Left lung (tissue), 4 donors: ENCODE measurements at regions not wholly inside any gene's neighbourhood (a gene's known extent, or its start where the extent isn't known, plus 50 kb on each side); places are given as distances from the start of the nearest gene placed in this dataset.

Experiments
- ATAC-seq: fragments of 200-7000 bp; cut with Tn5 transposase; one replicate; pipeline ENCODE4 v1.9.1; 2020; ENCODE audit warnings: moderate library complexity
- DNase-seq, 4 donors: peaks; one replicate each; pipeline ENCODE4 v3.0.0-alpha.2; 2013 to 2020
- H3K27ac ChIP-seq, 2 donors: fragments of 200-600 bp; sonication (generic) in 1 of 2; one replicate each; pipeline versions ENCODE4 v1.5.0 to v1.8.0; 2020 to 2021
- H3K27me3 ChIP-seq, 2 donors: fragments of 200-600 bp; sonication (generic) in 1 of 2; one replicate each; pipeline versions ENCODE4 v1.5.0 to v1.8.0; 2020 to 2021
- H3K36me3 ChIP-seq, 2 donors: fragments of 200-600 bp; sonication (generic) in 1 of 2; one replicate each; pipeline versions ENCODE4 v1.5.0 to v1.8.0; 2020 to 2021
- H3K4me1 ChIP-seq, 2 donors: fragments of 200-600 bp; one replicate each; pipeline ENCODE4 v1.8.0; 2021
- H3K4me3 ChIP-seq, 2 donors: fragments of 200-600 bp; sonication (generic) in 1 of 2; one replicate each; pipeline versions ENCODE4 v1.5.0 to v1.8.0; 2020 to 2021; ENCODE audit warnings: mild to moderate bottlenecking in 1 of 2
- H3K9me3 ChIP-seq, 2 donors: fragments of 200-600 bp; sonication (generic) in 1 of 2; one replicate each; pipeline versions ENCODE4 v1.5.0 to v1.8.0; 2020 to 2021
- intact Hi-C, 2 donors: fragments of 100-400 bp; cut with DNase I; formaldehyde crosslinking; loops; one replicate each; pipeline versions ENCODE4 v1.11.2 to v1.14.2; 2022
- TF ChIP-seq, protein P1 (sequence below), 2 donors: fragments of 200-600 bp; sonication (generic) in 1 of 2; IDR thresholded peaks; one replicate each; pipeline versions ENCODE4 v1.5.0 to v1.8.0; 2021; ENCODE audit warnings: antibody characterized with exemption in 2 of 2
- donor health status: DM: no; HTN: yes; CAD: no.
- donor health status: DM: no; HTN: no; CAD: no.

DNA sequence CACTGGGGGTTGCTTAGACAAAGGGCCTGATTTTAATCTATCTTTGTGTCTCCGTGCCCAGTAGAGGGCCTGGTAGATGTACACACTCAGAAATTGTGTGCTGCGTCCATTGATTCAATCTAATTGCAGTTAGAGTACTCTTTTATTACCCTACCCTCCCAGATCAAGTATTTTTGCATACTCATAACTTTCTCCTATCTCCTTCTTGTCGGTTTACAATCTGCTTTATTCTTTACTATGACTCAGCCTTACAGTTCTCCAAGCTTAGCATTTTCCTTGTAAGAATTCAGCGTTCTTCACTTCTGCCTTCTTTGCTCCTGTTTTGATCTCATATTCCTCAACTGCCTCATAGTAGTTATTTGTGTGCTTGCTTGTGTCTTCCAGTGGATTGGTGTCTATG is 124.5 kb upstream of the ARRDC4 start:
- TF ChIP-seq, protein P1, sequence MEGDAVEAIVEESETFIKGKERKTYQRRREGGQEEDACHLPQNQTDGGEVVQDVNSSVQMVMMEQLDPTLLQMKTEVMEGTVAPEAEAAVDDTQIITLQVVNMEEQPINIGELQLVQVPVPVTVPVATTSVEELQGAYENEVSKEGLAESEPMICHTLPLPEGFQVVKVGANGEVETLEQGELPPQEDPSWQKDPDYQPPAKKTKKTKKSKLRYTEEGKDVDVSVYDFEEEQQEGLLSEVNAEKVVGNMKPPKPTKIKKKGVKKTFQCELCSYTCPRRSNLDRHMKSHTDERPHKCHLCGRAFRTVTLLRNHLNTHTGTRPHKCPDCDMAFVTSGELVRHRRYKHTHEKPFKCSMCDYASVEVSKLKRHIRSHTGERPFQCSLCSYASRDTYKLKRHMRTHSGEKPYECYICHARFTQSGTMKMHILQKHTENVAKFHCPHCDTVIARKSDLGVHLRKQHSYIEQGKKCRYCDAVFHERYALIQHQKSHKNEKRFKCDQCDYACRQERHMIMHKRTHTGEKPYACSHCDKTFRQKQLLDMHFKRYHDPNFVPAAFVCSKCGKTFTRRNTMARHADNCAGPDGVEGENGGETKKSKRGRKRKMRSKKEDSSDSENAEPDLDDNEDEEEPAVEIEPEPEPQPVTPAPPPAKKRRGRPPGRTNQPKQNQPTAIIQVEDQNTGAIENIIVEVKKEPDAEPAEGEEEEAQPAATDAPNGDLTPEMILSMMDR (IDR thresholded peaks at IDR 0.05): no peak
- Histone ChIP-seq H3K4me3 (no peak overlapping the region), H3K36me3 (no peaks in the 10 kb centered on the region), H3K9me3 (peaks cover 0 to 12% of the 10 kb centered on the region in 2 donors), H3K27me3 (no peaks in the 10 kb centered on the region), H3K4me1 (no peaks in the 10 kb centered on the region), H3K27ac (no peak overlapping the region)
- no peak for DNase-seq
- intact Hi-C loops: no loop called here
- ATAC-seq: no peak

DNA sequence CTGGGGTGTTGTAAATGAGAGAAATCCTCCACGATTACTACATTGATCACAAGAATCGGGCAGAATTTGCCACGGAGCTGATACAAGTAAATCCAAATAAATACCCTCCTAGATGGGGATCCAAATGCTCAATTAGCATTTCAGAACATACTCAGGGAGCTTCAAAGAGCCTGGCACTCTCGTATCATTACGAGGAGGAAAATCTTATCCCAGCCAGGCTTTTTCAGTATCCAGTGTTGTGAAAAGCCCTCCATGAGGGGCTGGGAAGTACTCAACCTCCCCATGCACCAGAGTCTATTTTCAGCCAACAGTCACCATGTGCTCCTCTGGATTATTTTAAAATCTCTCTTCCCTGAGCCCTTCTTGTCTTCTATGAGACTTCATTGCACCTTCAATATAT is 122.6 kb upstream of the ARRDC4 start:
- H3K9me3 ChIP-seq: peaks cover 0 to 10% of the 10 kb centered on the region in 2 donors
- H3K27ac ChIP-seq: no peak overlapping the region
- no peaks in the 10 kb centered on the region for H3K36me3 ChIP-seq
- H3K27me3 ChIP-seq: no peaks in the 10 kb centered on the region
- no peak for ATAC-seq
- no peak for DNase-seq
- H3K4me3 ChIP-seq: no peak overlapping the region
- intact Hi-C loops: no loop called here
- no peaks in the 10 kb centered on the region for H3K4me1 ChIP-seq
- TF ChIP-seq, protein P1 (IDR thresholded peaks at IDR 0.05): no peak

DNA sequence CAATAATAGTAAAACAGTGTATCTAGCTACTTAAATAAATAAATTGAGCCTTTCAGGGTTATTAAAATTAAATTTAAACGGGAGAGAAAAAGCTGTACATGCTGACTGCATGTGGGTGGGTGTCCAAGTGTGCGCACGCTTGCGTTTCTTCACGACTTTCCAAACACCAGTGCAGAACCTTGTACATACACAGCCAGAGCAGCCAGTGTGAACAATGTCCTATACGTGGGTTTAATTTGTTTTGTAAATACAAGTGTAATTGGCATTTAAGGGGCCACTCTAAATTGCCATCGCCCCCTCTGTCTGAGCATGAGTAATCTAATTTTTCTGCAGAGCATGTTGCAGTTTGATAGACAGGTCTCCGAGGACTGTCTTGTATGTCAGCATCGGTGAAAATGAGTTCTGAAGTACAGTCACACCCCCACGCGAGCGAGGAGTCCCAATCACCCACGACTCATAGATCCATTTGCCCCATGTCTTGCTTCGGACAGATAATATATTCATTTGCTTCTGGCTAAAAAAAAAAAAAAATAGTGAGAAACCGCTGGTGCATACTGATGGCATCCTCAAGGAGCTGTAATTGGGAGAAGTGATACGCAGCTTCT is 121.8 kb upstream of the ARRDC4 start:
- no peak overlapping the region for H3K4me3 ChIP-seq
- ATAC-seq (no peak), DNase-seq (no peak)
- no peaks in the 10 kb centered on the region for H3K4me1 ChIP-seq
- TF ChIP-seq, protein P1 (IDR thresholded peaks at IDR 0.05): no peak
- intact Hi-C loops: no loop called here
- no peak overlapping the region for H3K27ac ChIP-seq
- H3K36me3 ChIP-seq: no peaks in the 10 kb centered on the region
- no peaks in the 10 kb centered on the region for H3K27me3 ChIP-seq
- peaks cover 0 to 4% of the 10 kb centered on the region in 2 donors for H3K9me3 ChIP-seq

DNA sequence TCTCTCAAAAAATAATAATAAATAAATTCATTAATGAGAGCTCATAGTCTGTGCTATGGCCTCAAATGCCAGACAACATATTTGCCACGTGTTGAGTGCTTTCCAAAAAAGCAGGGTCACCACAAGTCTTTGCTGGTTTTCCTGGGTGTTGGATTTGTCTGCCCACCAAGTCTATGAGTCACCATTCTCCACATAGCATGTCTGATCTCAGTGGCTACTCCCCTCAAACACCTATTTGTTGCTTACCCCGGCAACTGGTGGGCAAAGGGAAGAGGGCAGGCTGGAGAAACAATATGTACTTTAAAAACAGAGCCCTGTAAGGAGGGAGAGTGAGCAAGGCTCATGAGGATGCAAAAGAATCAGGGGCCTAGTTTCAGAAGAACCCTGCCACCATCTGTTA is 120.0 kb upstream of the ARRDC4 start:
- intact Hi-C loops: no loop called here
- no peak for DNase-seq
- Histone ChIP-seq H3K9me3 (no peaks in the 10 kb centered on the region), H3K4me3 (no peak overlapping the region), H3K4me1 (no peaks in the 10 kb centered on the region), H3K36me3 (no peaks in the 10 kb centered on the region), H3K27ac (no peak overlapping the region), H3K27me3 (no peaks in the 10 kb centered on the region)
- ATAC-seq: no peak
- TF ChIP-seq, protein P1 (IDR thresholded peaks at IDR 0.05): no peak

DNA sequence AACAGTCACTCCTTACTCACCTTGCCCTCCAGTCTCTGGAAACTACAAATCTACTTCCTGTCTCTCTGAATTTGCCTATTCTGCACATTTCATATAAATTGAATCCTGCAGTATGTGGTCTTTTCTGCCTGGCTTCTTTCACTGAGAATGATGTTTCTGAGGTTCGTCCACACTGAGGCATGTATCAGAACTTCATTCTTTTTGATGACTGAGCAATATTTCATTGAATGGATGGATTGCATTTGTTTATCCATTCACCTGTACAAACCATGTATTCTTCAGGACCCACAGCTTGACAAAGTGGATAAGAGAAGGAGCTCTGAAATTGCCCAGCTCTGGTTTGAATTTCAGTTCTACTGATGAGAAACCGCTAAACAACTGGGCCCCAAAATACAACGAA is 118.9 kb upstream of the ARRDC4 start:
- no peaks in the 10 kb centered on the region for H3K4me1 ChIP-seq
- H3K27ac ChIP-seq: no peak overlapping the region
- TF ChIP-seq, protein P1 (IDR thresholded peaks at IDR 0.05): no peak
- intact Hi-C loops: no loop called here
- no peak for ATAC-seq
- no peaks in the 10 kb centered on the region for H3K27me3 ChIP-seq
- no peaks in the 10 kb centered on the region for H3K36me3 ChIP-seq
- DNase-seq: no peak
- no peak overlapping the region for H3K4me3 ChIP-seq
- no peaks in the 10 kb centered on the region for H3K9me3 ChIP-seq
